Esophagus (tissue), 2 donors: ENCODE measurements at regions not wholly inside any gene's neighbourhood (a gene's known extent, or its start where the extent isn't known, plus 50 kb on each side); places are given as distances from the start of the nearest gene placed in this dataset.

Source experiments
- H3K27ac ChIP-seq, 2 donors: one replicate each; pipeline ENCODE4 v1.5.1; 2013; ENCODE audit warnings: low read depth in 2 of 2, mild to moderate bottlenecking in 2 of 2, inconsistent platforms in 1 of 2, low read length in 1 of 2, moderate library complexity in 1 of 2
- H3K27me3 ChIP-seq, 2 donors: one replicate each; pipeline ENCODE4 v1.6.1; 2013; ENCODE audit warnings: low read length in 2 of 2, control low read depth in 1 of 2, mild to moderate bottlenecking in 1 of 2; ENCODE audit not compliant: insufficient read depth in 2 of 2, control insufficient read depth in 1 of 2
- H3K36me3 ChIP-seq, 2 donors: one replicate each; pipeline ENCODE4 v1.6.1; 2013; ENCODE audit warnings: low read length in 1 of 2; ENCODE audit not compliant: control insufficient read depth in 2 of 2, insufficient read depth in 2 of 2
- H3K4me1 ChIP-seq, 2 donors: one replicate each; pipeline ENCODE4 v1.6.1; 2013; ENCODE audit warnings: low read length in 1 of 2; ENCODE audit not compliant: control insufficient read depth in 2 of 2, insufficient read depth in 2 of 2
- H3K4me3 ChIP-seq, 2 donors: one replicate each; pipeline ENCODE4 v1.5.1; 2013; ENCODE audit warnings: low read length in 2 of 2, mild to moderate bottlenecking in 2 of 2, low read depth in 1 of 2, moderate library complexity in 1 of 2
- H3K9me3 ChIP-seq, 2 donors: one replicate each; pipeline ENCODE4 v1.6.1; 2013; ENCODE audit warnings: mild to moderate bottlenecking in 2 of 2, low read depth in 1 of 2, low read length in 1 of 2, moderate library complexity in 1 of 2; ENCODE audit not compliant: control insufficient read depth in 2 of 2, insufficient read depth in 1 of 2
- WGBS, 2 donors: extraction: QIAGEN DNeasy Blood & Tissue Kit; methylation state at CpG; one replicate each; pipeline ENCODE4 v1.1.7; 2013; 5-methylcytosine and 5-hydroxymethylcytosine counted together
- donor health status: healthy with polysubstance abuse.
- donor health status: Bipolar disorder and iron deficiency.

GRCh38 chr21:15221799-15222386, 157.1 kb upstream of the NRIP1 start:
- Histone ChIP-seq H3K4me3 (no peak overlapping the region), H3K9me3 (no peaks in the 10 kb centered on the region), H3K27me3 (no peaks in the 10 kb centered on the region), H3K27ac (peak overlapping the region; percentile 31 to 85), H3K4me1 (no peaks in the 10 kb centered on the region), H3K36me3 (no peaks in the 10 kb centered on the region)

GRCh38 chr21:15222707-15223106, 157.9 kb upstream of the NRIP1 start:
- no peak overlapping the region for H3K27ac ChIP-seq
- no peaks in the 10 kb centered on the region for H3K4me1 ChIP-seq
- no peak overlapping the region for H3K4me3 ChIP-seq
- H3K9me3 ChIP-seq = no peaks in the 10 kb centered on the region
- WGBS, 2 donors = 36 to 47% methylated on average over 3 of the region's 3 CpGs
- no peaks in the 10 kb centered on the region for H3K27me3 ChIP-seq
- no peaks in the 10 kb centered on the region for H3K36me3 ChIP-seq

- 75 to 85% methylated on average over 6 of the region's 6 CpGs for WGBS, 2 donors
- H3K27me3 ChIP-seq = no peaks in the 10 kb centered on the region
- no peaks in the 10 kb centered on the region for H3K36me3 ChIP-seq
- no peaks in the 10 kb centered on the region for H3K4me1 ChIP-seq
- peak overlapping the region; percentile 80 to 88 for H3K27ac ChIP-seq
- no peaks in the 10 kb centered on the region for H3K9me3 ChIP-seq
- no peak overlapping the region for H3K4me3 ChIP-seq
Measured at GRCh38 chr21:15224346-15225086, 159.7 kb upstream of the NRIP1 start.

GRCh38 chr21:15227919-15228318, 163.1 kb upstream of the NRIP1 start:
- Histone ChIP-seq H3K27me3 (no peaks in the 10 kb centered on the region), H3K27ac (no peak overlapping the region), H3K9me3 (no peaks in the 10 kb centered on the region), H3K36me3 (no peaks in the 10 kb centered on the region), H3K4me3 (no peak overlapping the region), H3K4me1 (no peaks in the 10 kb centered on the region)
- 72 to 77% methylated on average over 3 of the region's 3 CpGs for WGBS, 2 donors

GRCh38 chr21:15229390-15229789, 164.6 kb upstream of the NRIP1 start:
- Histone ChIP-seq H3K36me3 (no peaks in the 10 kb centered on the region), H3K27ac (no peak overlapping the region), H3K4me3 (no peak overlapping the region), H3K4me1 (no peaks in the 10 kb centered on the region), H3K9me3 (no peaks in the 10 kb centered on the region), H3K27me3 (no peaks in the 10 kb centered on the region)
- WGBS, 2 donors = 66 to 73% methylated on average over 4 of the region's 4 CpGs

GRCh38 chr21:15233611-15234010, 168.8 kb upstream of the NRIP1 start:
- Histone ChIP-seq H3K36me3 (no peaks in the 10 kb centered on the region), H3K9me3 (no peaks in the 10 kb centered on the region), H3K4me1 (no peaks in the 10 kb centered on the region), H3K4me3 (no peak overlapping the region), H3K27me3 (no peaks in the 10 kb centered on the region), H3K27ac (no peak overlapping the region)
- 95 to 100% methylated on average over 1 of the region's 1 CpG for WGBS, 2 donors

- H3K4me1 ChIP-seq = no peaks in the 10 kb centered on the region
- H3K4me3 ChIP-seq = no peak overlapping the region
- no peaks in the 10 kb centered on the region for H3K9me3 ChIP-seq
- H3K27me3 ChIP-seq = no peaks in the 10 kb centered on the region
- H3K27ac ChIP-seq = no peak overlapping the region
- H3K36me3 ChIP-seq = no peaks in the 10 kb centered on the region
- 70 to 89% methylated on average over 2 of the region's 2 CpGs for WGBS, 2 donors
Measured at GRCh38 chr21:15236111-15236510, 171.3 kb upstream of the NRIP1 start.

GRCh38 chr21:15240848-15241247, 176.0 kb upstream of the NRIP1 start:
- Histone ChIP-seq H3K36me3 (no peaks in the 10 kb centered on the region), H3K27me3 (no peaks in the 10 kb centered on the region), H3K27ac (no peak overlapping the region), H3K9me3 (no peaks in the 10 kb centered on the region), H3K4me3 (no peak overlapping the region), H3K4me1 (no peaks in the 10 kb centered on the region)
- WGBS, 2 donors = 30 to 40% methylated on average over 2 of the region's 2 CpGs

GRCh38 chr21:15241997-15242736, 177.4 kb upstream of the NRIP1 start:
- WGBS, 2 donors = 88 to 93% methylated on average over 2 of the region's 2 CpGs
- Histone ChIP-seq H3K9me3 (no peaks in the 10 kb centered on the region), H3K36me3 (no peaks in the 10 kb centered on the region), H3K27me3 (no peaks in the 10 kb centered on the region), H3K27ac (no peak overlapping the region), H3K4me3 (no peak overlapping the region), H3K4me1 (no peaks in the 10 kb centered on the region)
